ENCODE measurements at regions not wholly inside any gene's neighbourhood (a gene's known extent, or its start where the extent isn't known, plus 50 kb on each side); places are given as distances from the start of the nearest gene placed in this dataset.

DNA sequence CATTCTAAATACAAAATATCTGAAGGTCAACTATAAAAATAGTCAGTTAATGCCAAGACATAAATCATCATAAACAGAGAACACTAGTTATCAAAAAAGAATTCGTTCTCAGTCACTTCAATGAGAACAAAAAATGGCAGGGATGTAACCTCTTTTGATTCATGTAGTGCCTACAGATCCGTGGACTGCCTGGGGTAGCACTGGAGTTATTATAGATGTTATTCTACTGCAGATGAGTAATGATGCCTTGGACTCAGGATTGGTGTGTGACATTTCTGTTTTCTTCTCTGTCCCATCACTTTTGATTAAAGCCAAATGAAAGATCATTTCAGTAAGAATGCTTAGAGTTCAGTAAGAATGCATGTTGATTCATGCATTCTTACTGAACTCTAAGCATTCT, 440.4 kb downstream of the FAM133A start:
- intact Hi-C loops (cut with DNase I) = no loop called here
- WGBS, 2 donors = 44 to 48% methylated on average over 2 of the region's 2 CpGs
- TF ChIP-seq, protein P1, sequence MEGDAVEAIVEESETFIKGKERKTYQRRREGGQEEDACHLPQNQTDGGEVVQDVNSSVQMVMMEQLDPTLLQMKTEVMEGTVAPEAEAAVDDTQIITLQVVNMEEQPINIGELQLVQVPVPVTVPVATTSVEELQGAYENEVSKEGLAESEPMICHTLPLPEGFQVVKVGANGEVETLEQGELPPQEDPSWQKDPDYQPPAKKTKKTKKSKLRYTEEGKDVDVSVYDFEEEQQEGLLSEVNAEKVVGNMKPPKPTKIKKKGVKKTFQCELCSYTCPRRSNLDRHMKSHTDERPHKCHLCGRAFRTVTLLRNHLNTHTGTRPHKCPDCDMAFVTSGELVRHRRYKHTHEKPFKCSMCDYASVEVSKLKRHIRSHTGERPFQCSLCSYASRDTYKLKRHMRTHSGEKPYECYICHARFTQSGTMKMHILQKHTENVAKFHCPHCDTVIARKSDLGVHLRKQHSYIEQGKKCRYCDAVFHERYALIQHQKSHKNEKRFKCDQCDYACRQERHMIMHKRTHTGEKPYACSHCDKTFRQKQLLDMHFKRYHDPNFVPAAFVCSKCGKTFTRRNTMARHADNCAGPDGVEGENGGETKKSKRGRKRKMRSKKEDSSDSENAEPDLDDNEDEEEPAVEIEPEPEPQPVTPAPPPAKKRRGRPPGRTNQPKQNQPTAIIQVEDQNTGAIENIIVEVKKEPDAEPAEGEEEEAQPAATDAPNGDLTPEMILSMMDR (IDR thresholded peaks at IDR 0.05) = no peak
- no peak for TF ChIP-seq POLR2A (IDR thresholded peaks at IDR 0.05)
- H3K4me3 ChIP-seq = no peak overlapping the region
- no peak overlapping the region for H3K27ac ChIP-seq
- H3K9me3 ChIP-seq = no peaks in the 10 kb centered on the region
- H3K27me3 ChIP-seq = no peaks in the 10 kb centered on the region
- no peaks in the 10 kb centered on the region for H3K4me1 ChIP-seq
- no peaks in the 10 kb centered on the region for H3K36me3 ChIP-seq
- no peak for DNase-seq

DNA sequence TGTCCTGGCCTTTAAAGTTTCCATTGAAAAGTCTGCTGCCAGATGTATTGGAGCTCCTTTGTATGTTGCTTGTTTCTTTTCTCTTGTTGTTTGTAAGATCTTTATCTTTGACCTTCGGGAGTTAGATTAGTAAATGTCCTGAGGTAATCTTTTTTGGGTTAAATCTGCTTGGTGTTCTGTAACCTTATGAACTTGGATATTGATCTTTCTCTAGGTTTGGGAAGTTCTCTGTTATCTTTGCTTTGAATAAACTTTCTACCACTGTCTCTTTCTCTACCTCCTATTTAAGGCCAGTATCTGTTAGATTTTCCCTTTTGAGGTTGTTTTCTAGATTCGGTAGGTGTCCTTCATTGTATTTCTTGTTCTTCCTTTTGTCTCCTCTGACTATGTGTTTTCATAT, 447.8 kb downstream of the FAM133A start:
- intact Hi-C loops (cut with DNase I) = no loop called here
- Histone ChIP-seq H3K27ac (no peak overlapping the region), H3K4me1 (no peaks in the 10 kb centered on the region), H3K4me3 (no peak overlapping the region), H3K36me3 (no peaks in the 10 kb centered on the region), H3K27me3 (no peaks in the 10 kb centered on the region), H3K9me3 (no peaks in the 10 kb centered on the region)
- WGBS, 2 donors = 44 to 46% methylated on average over 2 of the region's 2 CpGs
- TF ChIP-seq POLR2A (IDR thresholded peaks at IDR 0.05) = no peak
- TF ChIP-seq, protein P1 (IDR thresholded peaks at IDR 0.05) = no peak
- no peak for DNase-seq

DNA sequence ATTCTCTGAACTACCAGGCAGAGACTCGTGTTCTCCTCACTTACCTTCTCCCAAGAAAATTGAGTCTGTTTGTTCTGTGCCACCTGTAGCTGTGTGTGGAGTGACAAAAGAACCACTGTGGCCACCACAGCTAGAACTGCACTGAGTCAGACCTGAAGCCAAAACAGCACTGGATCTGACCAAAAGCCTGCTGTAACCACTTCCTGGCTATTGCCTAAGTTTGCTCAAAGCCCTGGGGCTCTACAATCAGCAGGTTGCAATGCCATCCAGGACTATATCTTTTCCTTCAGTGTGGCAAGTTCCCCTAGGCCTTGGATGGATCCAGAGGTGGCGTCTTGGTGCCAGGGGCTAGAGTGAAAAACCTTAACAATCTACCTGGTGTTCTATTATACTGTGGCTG, 449.1 kb downstream of the FAM133A start:
- H3K27me3 ChIP-seq = no peaks in the 10 kb centered on the region
- H3K27ac ChIP-seq = no peak overlapping the region
- no peak overlapping the region for H3K4me3 ChIP-seq
- H3K36me3 ChIP-seq = no peaks in the 10 kb centered on the region
- no peaks in the 10 kb centered on the region for H3K4me1 ChIP-seq
- DNase-seq = no peak
- intact Hi-C loops (cut with DNase I) = no loop called here
- WGBS, 2 donors = 43% methylated on average over 2 of the region's 2 CpGs; no CpG with 5 or more reads in 1 of the 2 donors
- no peak for TF ChIP-seq POLR2A (IDR thresholded peaks at IDR 0.05)
- TF ChIP-seq, protein P1 (IDR thresholded peaks at IDR 0.05) = no peak
- H3K9me3 ChIP-seq = no peaks in the 10 kb centered on the region

DNA sequence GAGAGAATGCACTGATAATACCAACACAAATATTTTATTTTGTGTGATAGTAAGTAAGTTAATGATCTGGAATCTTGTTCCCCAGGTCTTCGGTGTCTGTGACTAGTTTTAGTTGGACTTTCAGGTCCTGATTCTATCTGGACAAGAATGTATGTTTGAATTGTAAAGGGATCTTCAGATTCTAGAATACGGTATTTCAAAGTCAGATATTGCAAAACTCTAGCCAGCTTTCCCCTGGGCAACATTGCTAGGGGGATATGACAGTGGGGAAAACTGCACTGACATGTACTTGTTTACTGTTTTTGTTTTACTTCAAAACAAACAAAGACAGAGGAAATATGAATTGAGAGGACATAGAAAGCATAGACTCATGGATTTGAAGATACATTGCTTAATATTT, 489.0 kb downstream of the FAM133A start:
- Histone ChIP-seq H3K27ac (no peak overlapping the region), H3K36me3 (no peaks in the 10 kb centered on the region), H3K9me3 (no peaks in the 10 kb centered on the region), H3K27me3 (no peaks in the 10 kb centered on the region), H3K4me1 (no peaks in the 10 kb centered on the region), H3K4me3 (no peak overlapping the region)
- TF ChIP-seq, protein P1 (IDR thresholded peaks at IDR 0.05) = no peak
- TF ChIP-seq POLR2A (IDR thresholded peaks at IDR 0.05) = no peak
- no peak for DNase-seq
- intact Hi-C loops (cut with DNase I) = no loop called here
- 55 to 80% methylated on average over 2 of the region's 2 CpGs for whole genome bisulfite sequencing, 2 donors

DNA sequence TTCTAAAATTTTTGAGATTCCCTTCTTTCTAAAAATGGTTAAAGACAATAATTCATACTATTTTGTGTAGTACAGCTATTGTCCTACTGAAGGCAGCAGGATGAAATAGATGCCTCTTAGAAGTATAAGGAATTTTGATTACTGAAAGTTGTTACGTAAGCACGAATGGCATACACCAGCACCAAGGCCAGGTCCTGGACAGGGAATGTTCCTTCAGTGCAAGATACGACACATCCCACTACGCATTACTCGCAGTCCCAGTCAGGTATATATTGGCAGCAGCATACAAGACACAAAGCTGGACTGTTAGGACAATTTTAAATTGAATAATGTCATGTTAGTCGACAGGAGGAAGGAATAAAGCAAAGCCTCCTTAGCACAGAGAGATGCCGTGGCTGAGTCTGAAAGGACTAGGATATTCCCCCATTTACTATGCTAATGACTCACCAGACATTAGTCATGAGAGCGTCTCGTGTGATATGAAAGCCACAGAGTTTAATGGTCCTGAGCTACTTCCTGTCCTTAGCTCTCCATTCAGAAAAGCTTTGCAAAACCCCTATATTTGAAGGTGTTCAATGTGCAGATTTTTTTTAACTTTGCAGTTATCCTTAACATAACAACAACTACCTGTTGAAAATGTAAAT, 504.3 kb downstream of the FAM133A start:
- intact Hi-C loops (cut with DNase I) = no loop called here
- H3K4me1 ChIP-seq = no peaks in the 10 kb centered on the region
- no peaks in the 10 kb centered on the region for H3K9me3 ChIP-seq
- H3K36me3 ChIP-seq = no peaks in the 10 kb centered on the region
- 60 to 63% methylated on average over 9 of the region's 9 CpGs for WGBS, 2 donors
- H3K27me3 ChIP-seq = no peaks in the 10 kb centered on the region
- no peak for DNase-seq
- no peak overlapping the region for H3K4me3 ChIP-seq
- no peak overlapping the region for H3K27ac ChIP-seq
- no peak for TF ChIP-seq POLR2A (IDR thresholded peaks at IDR 0.05)
- TF ChIP-seq, protein P1 (IDR thresholded peaks at IDR 0.05) = no peak
